Body of pancreas (tissue), 4 donors: ENCODE measurements at regions not wholly inside any gene's neighbourhood (a gene's known extent, or its start where the extent isn't known, plus 50 kb on each side); places are given as distances from the start of the nearest gene placed in this dataset.

Source experiments
- CTCF ChIP-seq, 7 experiments: fragments of 450-650 bp in 4 of 7; fragments of 200-600 bp in 3 of 7; sonication (generic) in 3 of 7; IDR thresholded peaks; one replicate each; pipeline ENCODE4 v1.5.1; 2016 to 2019; ENCODE audit warnings: antibody characterized with exemption in 7 of 7
- POLR2A ChIP-seq, 3 donors: fragments of 450-650 bp; IDR thresholded peaks; one replicate each; pipeline ENCODE4 v1.6.1; 2016; ENCODE audit warnings: antibody characterized with exemption in 3 of 3, mild to moderate bottlenecking in 2 of 3

GRCh38 chr5:84605241-84605640, 220.6 kb upstream of the EDIL3 start:
- TF ChIP-seq CTCF (IDR thresholded peaks at IDR 0.05) (no peak), POLR2A (IDR thresholded peaks at IDR 0.05) (no peak)
